ENCODE measurements at regions not wholly inside any gene's neighbourhood (a gene's known extent, or its start where the extent isn't known, plus 50 kb on each side); places are given as distances from the start of the nearest gene placed in this dataset.

DNA sequence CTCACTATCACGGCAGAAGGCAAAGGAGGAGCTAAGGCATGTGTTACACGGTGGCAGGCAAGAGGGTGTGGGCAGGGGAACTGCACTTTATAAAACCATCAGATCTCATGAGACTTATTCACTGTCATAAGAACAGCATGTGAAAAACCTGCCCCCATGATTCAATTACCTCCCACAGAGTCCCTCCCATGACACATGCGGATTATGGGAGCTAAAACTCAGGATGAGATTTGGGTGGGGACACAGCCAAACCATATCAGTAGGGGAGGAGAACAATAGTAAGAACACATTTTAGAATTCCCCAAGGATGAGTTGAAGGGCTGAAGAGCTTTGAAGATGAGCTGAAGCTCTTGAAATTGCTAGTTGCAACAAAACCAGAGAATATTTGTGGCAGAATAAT is 287.9 kb downstream of the SMARCA2 start:
- Histone ChIP-seq H3K4me3 (ENCODE audit: low read depth, low read length) (no peak overlapping the region), H3K9me3 (ENCODE audit: control insufficient read depth, insufficient read depth, low read depth, low read length) (no peaks in the 10 kb centered on the region), H3K27ac (ENCODE audit: extremely low read depth, low read depth, low read length) (no peak overlapping the region), H3K4me1 (ENCODE audit: control insufficient read depth, insufficient read depth, low read length) (no peaks in the 10 kb centered on the region), H3K36me3 (ENCODE audit: control insufficient read depth in 2 of 2, insufficient read depth in 1 of 2, low read length in 2 of 2) (no peaks in the 10 kb centered on the region)
- TF ChIP-seq ZNF169 (tag by site-specific recombination; IDR thresholded peaks at IDR 0.05), result no peak
- no peak for TF ChIP-seq ZNF366 (tag by site-specific recombination; conservative IDR thresholded peaks at IDR 0.05)
- no peak for TF ChIP-seq ZFHX2 (tag by site-specific recombination; conservative IDR thresholded peaks at IDR 0.05)
- TF ChIP-seq ZNF548 (tag by site-specific recombination; IDR thresholded peaks at IDR 0.05), result no peak
- no peak for TF ChIP-seq ZNF624 (tag by site-specific recombination; IDR thresholded peaks at IDR 0.05)
- no peak for TF ChIP-seq ZNF37A (tag by site-specific recombination; IDR thresholded peaks at IDR 0.05)
- TF ChIP-seq ZNF132 (tag by site-specific recombination; IDR thresholded peaks at IDR 0.05; ENCODE audit: borderline replicate concordance), result no peak
- no peak for TF ChIP-seq ZNF223 (tag by site-specific recombination; IDR thresholded peaks at IDR 0.05)
- TF ChIP-seq, protein P1, sequence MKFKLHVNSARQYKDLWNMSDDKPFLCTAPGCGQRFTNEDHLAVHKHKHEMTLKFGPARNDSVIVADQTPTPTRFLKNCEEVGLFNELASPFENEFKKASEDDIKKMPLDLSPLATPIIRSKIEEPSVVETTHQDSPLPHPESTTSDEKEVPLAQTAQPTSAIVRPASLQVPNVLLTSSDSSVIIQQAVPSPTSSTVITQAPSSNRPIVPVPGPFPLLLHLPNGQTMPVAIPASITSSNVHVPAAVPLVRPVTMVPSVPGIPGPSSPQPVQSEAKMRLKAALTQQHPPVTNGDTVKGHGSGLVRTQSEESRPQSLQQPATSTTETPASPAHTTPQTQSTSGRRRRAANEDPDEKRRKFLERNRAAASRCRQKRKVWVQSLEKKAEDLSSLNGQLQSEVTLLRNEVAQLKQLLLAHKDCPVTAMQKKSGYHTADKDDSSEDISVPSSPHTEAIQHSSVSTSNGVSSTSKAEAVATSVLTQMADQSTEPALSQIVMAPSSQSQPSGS (tag by site-specific recombination; IDR thresholded peaks at IDR 0.05; ENCODE audit: low read depth), result no peak
- TF ChIP-seq ZNF426 (tag by site-specific recombination; IDR thresholded peaks at IDR 0.05), result no peak
- no peak for TF ChIP-seq FEZF1 (tag by site-specific recombination; IDR thresholded peaks at IDR 0.05)
- no peak for TF ChIP-seq SP2 (tag by site-specific recombination; IDR thresholded peaks at IDR 0.05)
- no peak for TF ChIP-seq ZNF830 (tag by site-specific recombination; IDR thresholded peaks at IDR 0.05; ENCODE audit: low read depth)
- TF ChIP-seq, protein P2, sequence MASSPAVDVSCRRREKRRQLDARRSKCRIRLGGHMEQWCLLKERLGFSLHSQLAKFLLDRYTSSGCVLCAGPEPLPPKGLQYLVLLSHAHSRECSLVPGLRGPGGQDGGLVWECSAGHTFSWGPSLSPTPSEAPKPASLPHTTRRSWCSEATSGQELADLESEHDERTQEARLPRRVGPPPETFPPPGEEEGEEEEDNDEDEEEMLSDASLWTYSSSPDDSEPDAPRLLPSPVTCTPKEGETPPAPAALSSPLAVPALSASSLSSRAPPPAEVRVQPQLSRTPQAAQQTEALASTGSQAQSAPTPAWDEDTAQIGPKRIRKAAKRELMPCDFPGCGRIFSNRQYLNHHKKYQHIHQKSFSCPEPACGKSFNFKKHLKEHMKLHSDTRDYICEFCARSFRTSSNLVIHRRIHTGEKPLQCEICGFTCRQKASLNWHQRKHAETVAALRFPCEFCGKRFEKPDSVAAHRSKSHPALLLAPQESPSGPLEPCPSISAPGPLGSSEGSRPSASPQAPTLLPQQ (tag by site-specific recombination; IDR thresholded peaks at IDR 0.05), result no peak
- no peak for TF ChIP-seq ZSCAN16 (tag by site-specific recombination; IDR thresholded peaks at IDR 0.05)
- TF ChIP-seq ZNF473 (tag by site-specific recombination; IDR thresholded peaks at IDR 0.05), result no peak
- TF ChIP-seq ZNF530 (tag by site-specific recombination; IDR thresholded peaks at IDR 0.05; ENCODE audit: low read depth), result no peak
- no peak for TF ChIP-seq ZBTB1 (tag by site-specific recombination; IDR thresholded peaks at IDR 0.05)
- TF ChIP-seq ZNF184 (tag by site-specific recombination; IDR thresholded peaks at IDR 0.05), result no peak
- TF ChIP-seq ZNF112 (tag by site-specific recombination; IDR thresholded peaks at IDR 0.05), result no peak
- POLR2A ChIA-PET, result no interaction called here
- CTCF ChIA-PET, result no interaction called here

- Histone ChIP-seq H3K27ac (ENCODE audit: extremely low read depth, low read depth, low read length) (no peak overlapping the region), H3K4me1 (ENCODE audit: control insufficient read depth, insufficient read depth, low read length) (no peaks in the 10 kb centered on the region), H3K4me3 (ENCODE audit: low read depth, low read length) (no peak overlapping the region), H3K36me3 (ENCODE audit: control insufficient read depth in 2 of 2, insufficient read depth in 1 of 2, low read length in 2 of 2) (no peaks in the 10 kb centered on the region), H3K9me3 (ENCODE audit: control insufficient read depth, insufficient read depth, low read depth, low read length) (no peaks in the 10 kb centered on the region)
- POLR2A ChIA-PET, result no interaction called here
- TF ChIP-seq, protein P3, sequence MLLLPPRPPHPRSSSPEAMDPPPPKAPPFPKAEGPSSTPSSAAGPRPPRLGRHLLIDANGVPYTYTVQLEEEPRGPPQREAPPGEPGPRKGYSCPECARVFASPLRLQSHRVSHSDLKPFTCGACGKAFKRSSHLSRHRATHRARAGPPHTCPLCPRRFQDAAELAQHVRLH (tag by site-specific recombination; IDR thresholded peaks at IDR 0.05), result no peak
- TF ChIP-seq, protein P4, sequence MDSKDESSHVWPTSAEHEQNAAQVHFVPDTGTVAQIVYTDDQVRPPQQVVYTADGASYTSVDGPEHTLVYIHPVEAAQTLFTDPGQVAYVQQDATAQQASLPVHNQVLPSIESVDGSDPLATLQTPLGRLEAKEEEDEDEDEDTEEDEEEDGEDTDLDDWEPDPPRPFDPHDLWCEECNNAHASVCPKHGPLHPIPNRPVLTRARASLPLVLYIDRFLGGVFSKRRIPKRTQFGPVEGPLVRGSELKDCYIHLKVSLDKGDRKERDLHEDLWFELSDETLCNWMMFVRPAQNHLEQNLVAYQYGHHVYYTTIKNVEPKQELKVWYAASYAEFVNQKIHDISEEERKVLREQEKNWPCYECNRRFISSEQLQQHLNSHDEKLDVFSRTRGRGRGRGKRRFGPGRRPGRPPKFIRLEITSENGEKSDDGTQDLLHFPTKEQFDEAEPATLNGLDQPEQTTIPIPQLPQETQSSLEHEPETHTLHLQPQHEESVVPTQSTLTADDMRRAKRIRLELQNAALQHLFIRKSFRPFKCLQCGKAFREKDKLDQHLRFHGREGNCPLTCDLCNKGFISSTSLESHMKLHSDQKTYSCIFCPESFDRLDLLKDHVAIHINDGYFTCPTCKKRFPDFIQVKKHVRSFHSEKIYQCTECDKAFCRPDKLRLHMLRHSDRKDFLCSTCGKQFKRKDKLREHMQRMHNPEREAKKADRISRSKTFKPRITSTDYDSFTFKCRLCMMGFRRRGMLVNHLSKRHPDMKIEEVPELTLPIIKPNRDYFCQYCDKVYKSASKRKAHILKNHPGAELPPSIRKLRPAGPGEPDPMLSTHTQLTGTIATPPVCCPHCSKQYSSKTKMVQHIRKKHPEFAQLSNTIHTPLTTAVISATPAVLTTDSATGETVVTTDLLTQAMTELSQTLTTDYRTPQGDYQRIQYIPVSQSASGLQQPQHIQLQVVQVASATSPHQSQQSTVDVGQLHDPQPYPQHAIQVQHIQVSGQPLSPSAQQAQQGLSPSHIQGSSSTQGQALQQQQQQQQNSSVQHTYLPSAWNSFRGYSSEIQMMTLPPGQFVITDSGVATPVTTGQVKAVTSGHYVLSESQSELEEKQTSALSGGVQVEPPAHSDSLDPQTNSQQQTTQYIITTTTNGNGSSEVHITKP (tag by site-specific recombination; IDR thresholded peaks at IDR 0.05), result no peak
- TF ChIP-seq KLF16 (tag by site-specific recombination; IDR thresholded peaks at IDR 0.05), result no peak
- no peak for TF ChIP-seq ZBTB21 (tag by site-specific recombination; IDR thresholded peaks at IDR 0.05)
- CTCF ChIA-PET, result interaction anchor here (1.0 kb wide), 1 partner anchor 265 kb away, joined by 3 read pairs; no protein-coding TSS in a partner anchor
Measured at GRCh38 chr9:2307480-2307879, 292.3 kb downstream of the SMARCA2 start.
